ENCODE measurements at regions not wholly inside any gene's neighbourhood (a gene's known extent, or its start where the extent isn't known, plus 50 kb on each side); places are given as distances from the start of the nearest gene placed in this dataset.
A peak's percentile ranks its signal among the peaks of the same experiment; 100 is the strongest.

- TF ChIP-seq CTCF (IDR thresholded peaks at IDR 0.05; ENCODE audit: insufficient read depth, low read length), result no peak
- DNase-seq (ENCODE audit: low read depth), result no peak
- H3K4me3 ChIP-seq (ENCODE audit: low read depth, low read length), result no peak overlapping the region
Measured at GRCh38 chr2:43019025-43019367, 207.4 kb downstream of the ZFP36L2 start.

- H3K4me3 ChIP-seq (ENCODE audit: low read depth, low read length), result no peak overlapping the region
- TF ChIP-seq CTCF (IDR thresholded peaks at IDR 0.05; ENCODE audit: insufficient read depth, low read length), result no peak
- peak; percentile 97 for DNase-seq (ENCODE audit: low read depth)
Measured at GRCh38 chr2:43018179-43019024, 208.0 kb downstream of the ZFP36L2 start.

GRCh38 chr2:43013821-43014345 lies 212.5 kb downstream of the ZFP36L2 start:
- no peak overlapping the region for H3K4me3 ChIP-seq (ENCODE audit: low read depth, low read length)
- DNase-seq (ENCODE audit: low read depth), result no peak
- TF ChIP-seq CTCF (IDR thresholded peaks at IDR 0.05; ENCODE audit: insufficient read depth, low read length), result no peak

DNA sequence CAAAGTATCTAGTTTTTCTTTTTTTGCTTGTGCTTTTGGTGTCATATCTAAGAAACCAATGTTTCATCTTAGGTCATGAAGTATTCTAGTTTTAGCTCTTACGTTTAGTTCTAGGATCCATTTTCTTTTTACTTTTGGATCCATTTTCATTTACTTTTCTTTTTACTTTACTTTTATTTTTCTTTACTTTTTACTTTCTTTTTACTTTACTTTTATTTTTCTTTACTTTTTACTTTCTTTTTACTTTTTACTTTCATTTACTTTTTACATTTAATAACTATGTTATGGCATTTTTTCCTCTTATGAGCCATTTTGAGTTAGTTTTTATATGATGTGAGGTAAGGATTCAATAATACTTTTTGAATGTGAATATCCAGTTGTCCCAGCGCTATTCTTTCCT lies 213.4 kb downstream of the ZFP36L2 start:
- DNase-seq (ENCODE audit: low read depth), result no peak
- no peak overlapping the region for H3K4me3 ChIP-seq (ENCODE audit: low read depth, low read length)
- no peak for TF ChIP-seq CTCF (IDR thresholded peaks at IDR 0.05; ENCODE audit: insufficient read depth, low read length)

GRCh38 chr2:43011158-43011491 lies 215.3 kb downstream of the ZFP36L2 start:
- no peak for DNase-seq (ENCODE audit: low read depth)
- no peak for TF ChIP-seq CTCF (IDR thresholded peaks at IDR 0.05; ENCODE audit: insufficient read depth, low read length)
- no peak overlapping the region for H3K4me3 ChIP-seq (ENCODE audit: low read depth, low read length)

GRCh38 chr2:43010438-43011157 lies 215.8 kb downstream of the ZFP36L2 start:
- H3K4me3 ChIP-seq (ENCODE audit: low read depth, low read length), result no peak overlapping the region
- no peak for TF ChIP-seq CTCF (IDR thresholded peaks at IDR 0.05; ENCODE audit: insufficient read depth, low read length)
- peak; percentile 49 for DNase-seq (ENCODE audit: low read depth)

Measured in fibroblast of the aortic adventitia (primary cell).